ENCODE measurements at regions not wholly inside any gene's neighbourhood (a gene's known extent, or its start where the extent isn't known, plus 50 kb on each side); places are given as distances from the start of the nearest gene placed in this dataset.

DNA sequence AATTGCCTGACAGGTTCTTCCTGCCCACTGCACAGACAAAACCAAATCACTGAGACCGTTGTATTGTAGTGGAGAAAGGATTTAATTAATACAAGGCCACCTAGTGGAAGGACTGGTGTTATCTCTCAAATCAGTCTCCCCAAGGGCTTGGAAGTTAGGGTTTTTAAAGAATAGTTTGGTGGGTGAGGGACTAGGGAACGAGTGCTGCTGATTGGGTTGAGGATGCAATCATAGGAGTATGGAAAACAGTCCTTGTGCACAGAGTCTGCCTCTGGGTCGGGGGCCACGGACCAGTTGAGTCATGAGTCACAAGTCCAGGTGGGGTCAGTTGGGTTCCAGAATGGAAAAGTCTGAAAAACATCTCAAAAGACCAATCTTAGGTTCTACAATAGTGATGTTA lies 89.1 kb downstream of the B3GNT2 start:
- Histone ChIP-seq H3K9ac (ENCODE audit: low read length) (no peak overlapping the region), H3F3A (ENCODE audit: insufficient read depth, low read length) (peaks cover 14% of the 10 kb centered on the region), H3K36me3 (replicated peaks; ENCODE audit: insufficient read depth, low read length) (no peaks in the 10 kb centered on the region), H3K4me2 (ENCODE audit: low read depth, low read length) (no peak overlapping the region), H2AFZ (ENCODE audit: low read length) (no peak overlapping the region), H3K4me3 (ENCODE audit: low read length) (no peak overlapping the region), H3K9me3 (replicated peaks; ENCODE audit: insufficient read depth, low read length) (no peaks in the 10 kb centered on the region), H3K4me1 (ENCODE audit: low read length) (peaks cover 19% of the 10 kb centered on the region), H3K27ac (ENCODE audit: low read length) (no peak overlapping the region), H3K9me2 (replicated peaks; ENCODE audit: insufficient read depth, low read length) (no peaks in the 10 kb centered on the region), H3K79me2 (ENCODE audit: low read length) (no peaks in the 10 kb centered on the region), H4K20me1 (ENCODE audit: insufficient read depth, low read length) (no peaks in the 10 kb centered on the region), H3K27me3 (replicated peaks; ENCODE audit: insufficient read depth, low read length) (no peaks in the 10 kb centered on the region; the same call in 1 of the 2 replicates)
- no peak for DNase-seq
- TF ChIP-seq EZH2phosphoT487 (IDR thresholded peaks at IDR 0.05; ENCODE audit: low read length) (no peak), EZH2 (optimal IDR thresholded peaks at IDR 0.05; ENCODE audit: low read depth, low read length) (no peak)
- TF ChIP-seq, protein P1, sequence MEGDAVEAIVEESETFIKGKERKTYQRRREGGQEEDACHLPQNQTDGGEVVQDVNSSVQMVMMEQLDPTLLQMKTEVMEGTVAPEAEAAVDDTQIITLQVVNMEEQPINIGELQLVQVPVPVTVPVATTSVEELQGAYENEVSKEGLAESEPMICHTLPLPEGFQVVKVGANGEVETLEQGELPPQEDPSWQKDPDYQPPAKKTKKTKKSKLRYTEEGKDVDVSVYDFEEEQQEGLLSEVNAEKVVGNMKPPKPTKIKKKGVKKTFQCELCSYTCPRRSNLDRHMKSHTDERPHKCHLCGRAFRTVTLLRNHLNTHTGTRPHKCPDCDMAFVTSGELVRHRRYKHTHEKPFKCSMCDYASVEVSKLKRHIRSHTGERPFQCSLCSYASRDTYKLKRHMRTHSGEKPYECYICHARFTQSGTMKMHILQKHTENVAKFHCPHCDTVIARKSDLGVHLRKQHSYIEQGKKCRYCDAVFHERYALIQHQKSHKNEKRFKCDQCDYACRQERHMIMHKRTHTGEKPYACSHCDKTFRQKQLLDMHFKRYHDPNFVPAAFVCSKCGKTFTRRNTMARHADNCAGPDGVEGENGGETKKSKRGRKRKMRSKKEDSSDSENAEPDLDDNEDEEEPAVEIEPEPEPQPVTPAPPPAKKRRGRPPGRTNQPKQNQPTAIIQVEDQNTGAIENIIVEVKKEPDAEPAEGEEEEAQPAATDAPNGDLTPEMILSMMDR (IDR thresholded peaks at IDR 0.05; ENCODE audit: low read length), result no peak

DNA sequence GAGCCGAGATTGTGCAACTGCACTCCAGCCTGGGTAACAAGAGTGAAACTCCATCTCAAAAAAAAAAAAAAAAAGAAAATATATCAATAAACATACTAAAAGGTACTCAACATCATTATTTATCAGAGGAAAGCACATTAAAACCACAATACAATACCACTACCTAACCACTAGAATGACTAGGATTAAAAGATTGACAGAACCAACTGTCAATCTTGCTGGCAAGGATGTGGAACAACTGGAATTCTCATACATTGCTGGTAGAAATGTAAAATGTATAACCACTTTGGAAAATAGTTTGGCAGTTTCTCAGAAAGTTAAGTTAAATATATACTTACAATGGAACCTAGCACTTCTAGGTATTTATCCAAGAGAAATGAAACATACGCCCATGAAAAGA lies 88.6 kb downstream of the B3GNT2 start:
- H2AFZ ChIP-seq (ENCODE audit: low read length), result no peak overlapping the region
- TF ChIP-seq, protein P1 (IDR thresholded peaks at IDR 0.05; ENCODE audit: low read length), result no peak
- no peak for TF ChIP-seq EZH2phosphoT487 (IDR thresholded peaks at IDR 0.05; ENCODE audit: low read length)
- no peak for TF ChIP-seq EZH2 (optimal IDR thresholded peaks at IDR 0.05; ENCODE audit: low read depth, low read length)
- no peaks in the 10 kb centered on the region for H4K20me1 ChIP-seq (ENCODE audit: insufficient read depth, low read length)
- H3K4me2 ChIP-seq (ENCODE audit: low read depth, low read length), result no peak overlapping the region
- peaks cover 14% of the 10 kb centered on the region for H3F3A ChIP-seq (ENCODE audit: insufficient read depth, low read length)
- DNase-seq, result no peak
- H3K4me3 ChIP-seq (ENCODE audit: low read length), result no peak overlapping the region
- no peaks in the 10 kb centered on the region for H3K9me3 ChIP-seq (replicated peaks; ENCODE audit: insufficient read depth, low read length)
- H3K9ac ChIP-seq (ENCODE audit: low read length), result no peak overlapping the region
- no peaks in the 10 kb centered on the region; the same call in 1 of the 2 replicates for H3K27me3 ChIP-seq (replicated peaks; ENCODE audit: insufficient read depth, low read length)
- H3K79me2 ChIP-seq (ENCODE audit: low read length), result no peaks in the 10 kb centered on the region
- no peaks in the 10 kb centered on the region for H3K36me3 ChIP-seq (replicated peaks; ENCODE audit: insufficient read depth, low read length)
- H3K9me2 ChIP-seq (replicated peaks; ENCODE audit: insufficient read depth, low read length), result no peaks in the 10 kb centered on the region
- H3K4me1 ChIP-seq (ENCODE audit: low read length), result peaks cover 19% of the 10 kb centered on the region
- H3K27ac ChIP-seq (ENCODE audit: low read length), result no peak overlapping the region

DNA sequence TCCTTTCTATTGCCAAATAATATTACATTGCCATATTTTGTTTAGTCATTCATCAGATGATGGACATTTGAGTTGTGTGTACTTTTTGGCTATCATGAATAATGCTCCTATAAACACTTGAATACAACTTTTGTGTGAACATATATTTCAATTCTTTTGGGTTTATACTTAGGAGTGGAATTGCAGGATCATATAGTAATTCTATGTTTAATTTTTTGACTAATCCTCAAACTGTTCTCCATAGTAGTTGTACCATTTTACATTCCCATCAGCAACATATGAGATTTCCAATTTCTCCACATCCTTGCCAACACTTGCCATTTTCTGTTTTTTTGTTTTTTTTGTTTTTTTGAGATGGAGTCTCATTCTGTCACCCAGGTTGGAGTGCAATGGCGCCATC lies 87.2 kb downstream of the B3GNT2 start:
- peaks cover 9% of the 10 kb centered on the region for H3F3A ChIP-seq (ENCODE audit: insufficient read depth, low read length)
- H3K4me2 ChIP-seq (ENCODE audit: low read depth, low read length), result no peak overlapping the region
- no peaks in the 10 kb centered on the region for H4K20me1 ChIP-seq (ENCODE audit: insufficient read depth, low read length)
- no peaks in the 10 kb centered on the region for H3K79me2 ChIP-seq (ENCODE audit: low read length)
- no peaks in the 10 kb centered on the region for H3K9me3 ChIP-seq (replicated peaks; ENCODE audit: insufficient read depth, low read length)
- no peak overlapping the region for H3K9ac ChIP-seq (ENCODE audit: low read length)
- no peak for TF ChIP-seq EZH2phosphoT487 (IDR thresholded peaks at IDR 0.05; ENCODE audit: low read length)
- no peak for TF ChIP-seq EZH2 (optimal IDR thresholded peaks at IDR 0.05; ENCODE audit: low read depth, low read length)
- TF ChIP-seq, protein P1 (IDR thresholded peaks at IDR 0.05; ENCODE audit: low read length), result no peak
- H3K4me1 ChIP-seq (ENCODE audit: low read length), result peaks cover 9% of the 10 kb centered on the region
- no peak overlapping the region for H2AFZ ChIP-seq (ENCODE audit: low read length)
- no peaks in the 10 kb centered on the region for H3K36me3 ChIP-seq (replicated peaks; ENCODE audit: insufficient read depth, low read length)
- no peaks in the 10 kb centered on the region for H3K27me3 ChIP-seq (replicated peaks; ENCODE audit: insufficient read depth, low read length)
- DNase-seq, result no peak
- no peak overlapping the region for H3K27ac ChIP-seq (ENCODE audit: low read length)
- no peaks in the 10 kb centered on the region for H3K9me2 ChIP-seq (replicated peaks; ENCODE audit: insufficient read depth, low read length)
- H3K4me3 ChIP-seq (ENCODE audit: low read length), result no peak overlapping the region

Data from MM.1S (cell line).